Right lobe of liver (tissue), 6 donors: ENCODE measurements at regions not wholly inside any gene's neighbourhood (a gene's known extent, or its start where the extent isn't known, plus 50 kb on each side); places are given as distances from the start of the nearest gene placed in this dataset.
"Not testable (repeated sequence)": the region's sequence is repeated elsewhere in the genome, so short reads cannot be mapped to it uniquely, and the experiment has no call there.

Source experiments
- ATAC-seq, 4 donors: fragments of 200-7000 bp; cut with Tn5 transposase; one replicate each; pipeline ENCODE4 v1.9.1; 2020; ENCODE audit warnings: mild to moderate bottlenecking in 4 of 4, moderate library complexity in 4 of 4
- DNase-seq, 3 donors: peaks; one replicate each; pipeline ENCODE4 v3.0.0-alpha.2; 2020
- H3K27ac ChIP-seq, 3 donors: fragments of 200-600 bp; one replicate each; pipeline ENCODE4 v1.8.0; 2022
- H3K27me3 ChIP-seq, 2 donors: fragments of 200-600 bp; one replicate each; pipeline ENCODE4 v1.8.0; 2022
- H3K36me3 ChIP-seq, 4 donors: fragments of 200-600 bp; sonication (generic) in 1 of 4; one replicate each; pipeline versions ENCODE4 v1.5.1 to v1.8.0; 2017 to 2022; ENCODE audit warnings: control low read depth in 1 of 4
- H3K4me1 ChIP-seq, 4 donors: fragments of 200-600 bp; sonication (generic) in 1 of 4; one replicate each; pipeline versions ENCODE4 v1.5.1 to v1.8.0; 2017 to 2022; ENCODE audit warnings: control low read depth in 1 of 4
- H3K4me3 ChIP-seq, 3 donors: fragments of 200-600 bp; one replicate each; pipeline ENCODE4 v1.8.0; 2022
- H3K9me3 ChIP-seq, 4 donors: fragments of 200-600 bp; sonication (generic) in 1 of 4; one replicate each; pipeline versions ENCODE4 v1.5.1 to v1.8.0; 2017 to 2022; ENCODE audit warnings: control low read depth in 1 of 4
- CTCF ChIP-seq, 4 donors: fragments of 200-600 bp in 3 of 4; fragments of 450-650 bp in 1 of 4; IDR thresholded peaks; one replicate each; pipeline versions ENCODE4 v1.5.1 to v1.8.0; 2016 to 2022; ENCODE audit warnings: antibody characterized with exemption in 4 of 4, mild to moderate bottlenecking in 2 of 4
- POLR2A ChIP-seq: fragments of 450-650 bp; IDR thresholded peaks from one replicate; pipeline ENCODE4 v1.6.1; 2017; ENCODE audit warnings: antibody characterized with exemption, mild to moderate bottlenecking
- WGBS: methylation state at CpG from one replicate; pipeline ENCODE4 v1.1.6; 2018; ENCODE audit warnings: low coverage, low lambda C conversion rate; ENCODE audit not compliant: insufficient coverage; ENCODE audit errors: missing lambda C conversion rate; 5-methylcytosine and 5-hydroxymethylcytosine counted together
- intact Hi-C, 2 donors: fragments of 100-400 bp; cut with DNase I; formaldehyde crosslinking; loops; one replicate each; pipeline versions ENCODE4 v1.11.2 to v1.14.1; 2022
- donor health status: DM: no; HTN: yes; CAD: no.
- donor health status: DM: no; HTN: no; CAD: no.
- donor health status: DM: no; HTN: no; CAD: no.
- donor health status: DM: no; HTN: yes; CAD: no.
- donor health status: DM: no; HTN: yes; CAD: no.

- ATAC-seq = peak in 2 of 4 donors; percentile 28 to 98
- no peak for DNase-seq
- no peak for TF ChIP-seq CTCF (IDR thresholded peaks at IDR 0.05)
- no peak for TF ChIP-seq POLR2A
- H3K4me1 ChIP-seq = no peaks in the 10 kb centered on the region
- no peaks in the 10 kb centered on the region for H3K36me3 ChIP-seq
- no peak overlapping the region for H3K27ac ChIP-seq
- no peaks in the 10 kb centered on the region for H3K27me3 ChIP-seq
- H3K9me3 ChIP-seq = no peaks in the 10 kb centered on the region
- no peak overlapping the region for H3K4me3 ChIP-seq
- 29% methylated on average over 2 of the region's 2 CpGs for WGBS
- intact Hi-C loops = no loop called here
Measured at GRCh38 chr4:53840643-53841042, 223.8 kb downstream of the CHIC2 start.

GRCh38 chr4:53833302-53834003 is 231.0 kb downstream of the CHIC2 start:
- peak overlapping the region in 1 of 3 donors; percentile 54 for H3K27ac ChIP-seq
- 47% methylated on average over 3 of the region's 7 CpGs for WGBS
- H3K9me3 ChIP-seq, H3K4me1 ChIP-seq, H3K4me3 ChIP-seq, H3K36me3 ChIP-seq, H3K27me3 ChIP-seq, intact Hi-C loops: not testable (repeated sequence)
- peak; percentile 27 to 95 (median 84) for ATAC-seq
- peak; percentile 62 to 79 (median 71) for DNase-seq

GRCh38 chr4:53832549-53832948 is 231.9 kb downstream of the CHIC2 start:
- no peaks in the 10 kb centered on the region for H3K36me3 ChIP-seq
- DNase-seq = no peak
- intact Hi-C loops = no loop called here
- TF ChIP-seq POLR2A (no peak), CTCF (IDR thresholded peaks at IDR 0.05) (no peak)
- no peaks in the 10 kb centered on the region for H3K27me3 ChIP-seq
- no peak overlapping the region for H3K27ac ChIP-seq
- H3K4me3 ChIP-seq = no peak overlapping the region
- ATAC-seq = no peak
- H3K4me1 ChIP-seq = no peaks in the 10 kb centered on the region
- H3K9me3 ChIP-seq = no peaks in the 10 kb centered on the region
- 86% methylated on average over 1 of the region's 1 CpG for WGBS

DNA sequence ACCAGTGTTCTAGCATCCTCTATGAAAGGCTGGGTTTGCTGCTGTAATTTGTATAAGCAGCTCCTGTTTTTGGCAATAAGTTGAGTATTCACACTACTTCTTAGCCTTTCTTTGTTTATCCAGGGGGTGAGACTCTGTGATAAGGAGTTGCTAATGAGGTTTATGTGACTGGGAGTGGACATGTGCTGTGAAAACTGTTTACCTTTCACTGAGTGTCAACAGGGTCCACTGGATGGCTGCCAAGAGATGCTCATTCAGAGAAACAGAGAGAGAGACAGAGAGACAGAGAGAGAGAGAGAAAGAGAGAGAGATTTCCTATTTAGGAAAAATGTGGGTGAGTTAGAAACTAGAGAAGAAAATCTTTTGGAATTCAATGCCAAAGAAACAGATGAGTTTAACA is 233.9 kb downstream of the CHIC2 start:
- Histone ChIP-seq H3K9me3 (no peaks in the 10 kb centered on the region), H3K4me3 (no peak overlapping the region), H3K27ac (no peak overlapping the region), H3K36me3 (no peaks in the 10 kb centered on the region), H3K4me1 (no peaks in the 10 kb centered on the region), H3K27me3 (no peaks in the 10 kb centered on the region)
- no peak for TF ChIP-seq CTCF (IDR thresholded peaks at IDR 0.05)
- no peak for TF ChIP-seq POLR2A
- intact Hi-C loops = no loop called here
- ATAC-seq (no peak), DNase-seq (no peak)

- ATAC-seq (no peak), DNase-seq (no peak)
- H3K27me3 ChIP-seq = no peaks in the 10 kb centered on the region
- no peaks in the 10 kb centered on the region for H3K4me1 ChIP-seq
- no peak overlapping the region for H3K4me3 ChIP-seq
- intact Hi-C loops = no loop called here
- H3K36me3 ChIP-seq = no peaks in the 10 kb centered on the region
- WGBS = 56% methylated on average over 8 of the region's 8 CpGs
- H3K9me3 ChIP-seq = no peaks in the 10 kb centered on the region
- TF ChIP-seq CTCF (IDR thresholded peaks at IDR 0.05) = no peak
- TF ChIP-seq POLR2A = no peak
- H3K27ac ChIP-seq = no peak overlapping the region
Measured at GRCh38 chr4:53821179-53821851, 230.0 kb upstream of the LNX1 start.
